Panc1 (cell line): ENCODE measurements at regions not wholly inside any gene's neighbourhood (a gene's known extent, or its start where the extent isn't known, plus 50 kb on each side); places are given as distances from the start of the nearest gene placed in this dataset.

Experiments
- SIN3A ChIP-seq: IDR thresholded peaks from 2 replicates; pipeline ENCODE4 v1.6.1; 2012; ENCODE audit warnings: low read depth, mild to moderate bottlenecking, low read length, moderate library complexity, borderline replicate concordance; ENCODE audit not compliant: insufficient read depth
- TCF7L2 ChIP-seq: IDR thresholded peaks from 2 replicates; pipeline ENCODE4 v1.6.1; 2011; ENCODE audit warnings: mild to moderate bottlenecking, low read depth, low read length, inconsistent platforms
- TF ChIP-seq, protein P1 (sequence below): fragments of 450-650 bp; IDR thresholded peaks from 2 replicates; pipeline ENCODE4 v1.5.1; 2017; ENCODE audit warnings: mild to moderate bottlenecking

DNA sequence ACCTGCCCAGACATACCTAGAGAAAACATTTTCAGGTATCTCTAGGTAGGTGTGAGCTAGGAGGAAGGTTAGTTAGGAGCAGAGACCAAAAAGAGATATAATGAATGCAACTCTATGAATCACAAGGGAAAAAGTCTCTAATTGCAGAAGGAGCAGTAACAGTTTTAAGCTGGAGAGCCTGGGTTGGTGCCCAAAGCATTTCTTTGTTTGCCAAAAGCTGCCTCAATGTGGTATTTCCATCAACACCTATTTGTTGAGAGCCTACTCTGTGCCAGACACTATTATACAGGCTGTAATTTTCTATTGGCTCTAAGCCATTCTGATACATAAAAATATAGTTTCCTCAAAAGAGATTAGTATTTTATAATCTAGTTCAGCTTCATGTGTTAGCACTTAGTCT, 141.6 kb downstream of the UBE2E3 start:
- TF ChIP-seq, protein P1, sequence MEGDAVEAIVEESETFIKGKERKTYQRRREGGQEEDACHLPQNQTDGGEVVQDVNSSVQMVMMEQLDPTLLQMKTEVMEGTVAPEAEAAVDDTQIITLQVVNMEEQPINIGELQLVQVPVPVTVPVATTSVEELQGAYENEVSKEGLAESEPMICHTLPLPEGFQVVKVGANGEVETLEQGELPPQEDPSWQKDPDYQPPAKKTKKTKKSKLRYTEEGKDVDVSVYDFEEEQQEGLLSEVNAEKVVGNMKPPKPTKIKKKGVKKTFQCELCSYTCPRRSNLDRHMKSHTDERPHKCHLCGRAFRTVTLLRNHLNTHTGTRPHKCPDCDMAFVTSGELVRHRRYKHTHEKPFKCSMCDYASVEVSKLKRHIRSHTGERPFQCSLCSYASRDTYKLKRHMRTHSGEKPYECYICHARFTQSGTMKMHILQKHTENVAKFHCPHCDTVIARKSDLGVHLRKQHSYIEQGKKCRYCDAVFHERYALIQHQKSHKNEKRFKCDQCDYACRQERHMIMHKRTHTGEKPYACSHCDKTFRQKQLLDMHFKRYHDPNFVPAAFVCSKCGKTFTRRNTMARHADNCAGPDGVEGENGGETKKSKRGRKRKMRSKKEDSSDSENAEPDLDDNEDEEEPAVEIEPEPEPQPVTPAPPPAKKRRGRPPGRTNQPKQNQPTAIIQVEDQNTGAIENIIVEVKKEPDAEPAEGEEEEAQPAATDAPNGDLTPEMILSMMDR, result no peak
- TF ChIP-seq SIN3A (no peak), TCF7L2 (no peak)
